PC-3 (cell line): ENCODE measurements at regions not wholly inside any gene's neighbourhood (a gene's known extent, or its start where the extent isn't known, plus 50 kb on each side); places are given as distances from the start of the nearest gene placed in this dataset.
"Not testable (repeated sequence)": the region's sequence is repeated elsewhere in the genome, so short reads cannot be mapped to it uniquely, and the experiment has no call there.

Source experiments
- EZH2 ChIP-seq: fragments of 300-600 bp; sonication (generic); IDR thresholded peaks from one replicate; pipeline ENCODE4 v1.6.1; 2017; ENCODE audit warnings: antibody characterized with exemption, mild to moderate bottlenecking, low read length; ENCODE audit not compliant: unreplicated experiment
- EZH2phosphoT487 ChIP-seq: fragments of 300-600 bp; sonication (generic); IDR thresholded peaks from 2 replicates; pipeline ENCODE4 v1.6.1; 2018; ENCODE audit warnings: mild to moderate bottlenecking, antibody characterized with exemption, low read length, borderline replicate concordance
- TF ChIP-seq, protein P1 (sequence below): fragments of 300-600 bp; sonication (generic); conservative IDR thresholded peaks from 2 replicates; pipeline ENCODE4 v1.5.1; 2017; ENCODE audit warnings: antibody characterized with exemption, low read depth, mild to moderate bottlenecking, low read length

DNA sequence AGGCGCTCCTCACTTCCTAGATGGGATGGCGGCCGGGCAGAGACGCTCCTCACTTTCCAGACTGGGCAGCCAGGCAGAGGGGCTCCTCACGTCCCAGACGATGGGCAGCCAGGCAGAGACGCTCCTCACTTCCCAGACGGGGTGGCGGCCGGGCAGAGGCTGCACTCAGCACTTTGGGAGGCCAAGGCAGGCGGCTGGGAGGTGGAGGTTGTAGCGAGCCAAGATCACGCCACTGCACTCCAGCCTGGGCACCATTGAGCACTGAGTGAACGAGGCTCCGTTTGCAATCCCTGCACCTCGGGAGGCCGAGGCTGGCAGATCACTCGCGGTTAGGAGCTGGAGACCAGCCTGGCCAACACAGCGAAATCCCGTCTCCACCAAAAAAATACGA, 72.0 kb upstream of the LRPPRC start:
- TF ChIP-seq, protein P1, sequence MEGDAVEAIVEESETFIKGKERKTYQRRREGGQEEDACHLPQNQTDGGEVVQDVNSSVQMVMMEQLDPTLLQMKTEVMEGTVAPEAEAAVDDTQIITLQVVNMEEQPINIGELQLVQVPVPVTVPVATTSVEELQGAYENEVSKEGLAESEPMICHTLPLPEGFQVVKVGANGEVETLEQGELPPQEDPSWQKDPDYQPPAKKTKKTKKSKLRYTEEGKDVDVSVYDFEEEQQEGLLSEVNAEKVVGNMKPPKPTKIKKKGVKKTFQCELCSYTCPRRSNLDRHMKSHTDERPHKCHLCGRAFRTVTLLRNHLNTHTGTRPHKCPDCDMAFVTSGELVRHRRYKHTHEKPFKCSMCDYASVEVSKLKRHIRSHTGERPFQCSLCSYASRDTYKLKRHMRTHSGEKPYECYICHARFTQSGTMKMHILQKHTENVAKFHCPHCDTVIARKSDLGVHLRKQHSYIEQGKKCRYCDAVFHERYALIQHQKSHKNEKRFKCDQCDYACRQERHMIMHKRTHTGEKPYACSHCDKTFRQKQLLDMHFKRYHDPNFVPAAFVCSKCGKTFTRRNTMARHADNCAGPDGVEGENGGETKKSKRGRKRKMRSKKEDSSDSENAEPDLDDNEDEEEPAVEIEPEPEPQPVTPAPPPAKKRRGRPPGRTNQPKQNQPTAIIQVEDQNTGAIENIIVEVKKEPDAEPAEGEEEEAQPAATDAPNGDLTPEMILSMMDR: not testable (repeated sequence)
- TF ChIP-seq EZH2, EZH2phosphoT487: not testable (repeated sequence)
